ENCODE measurements at regions not wholly inside any gene's neighbourhood (a gene's known extent, or its start where the extent isn't known, plus 50 kb on each side); places are given as distances from the start of the nearest gene placed in this dataset.

GRCh38 chr10:105844676-105845570 lies 1203.8 kb downstream of the SORCS3 start:
- Histone ChIP-seq H3K4me3 (ENCODE audit: low read depth, low read length) (no peak overlapping the region), H3K27me3 (ENCODE audit: control insufficient read depth, insufficient read depth, low read length) (no peaks in the 10 kb centered on the region), H3K36me3 (ENCODE audit: control insufficient read depth, insufficient read depth, low read length) (no peaks in the 10 kb centered on the region)
- no peak for DNase-seq (ENCODE audit: low read depth)
- no peak for TF ChIP-seq CTCF (IDR thresholded peaks at IDR 0.05; ENCODE audit: insufficient read depth, low read length, poor library complexity, severe bottlenecking)

GRCh38 chr10:105844241-105844640 lies 1203.2 kb downstream of the SORCS3 start:
- DNase-seq (ENCODE audit: low read depth): no peak
- Histone ChIP-seq H3K4me3 (ENCODE audit: low read depth, low read length) (no peak overlapping the region), H3K27me3 (ENCODE audit: control insufficient read depth, insufficient read depth, low read length) (no peaks in the 10 kb centered on the region), H3K36me3 (ENCODE audit: control insufficient read depth, insufficient read depth, low read length) (no peaks in the 10 kb centered on the region)
- no peak for TF ChIP-seq CTCF (IDR thresholded peaks at IDR 0.05; ENCODE audit: insufficient read depth, low read length, poor library complexity, severe bottlenecking)

- Histone ChIP-seq H3K27me3 (ENCODE audit: control insufficient read depth, insufficient read depth, low read length) (no peaks in the 10 kb centered on the region), H3K36me3 (ENCODE audit: control insufficient read depth, insufficient read depth, low read length) (no peaks in the 10 kb centered on the region), H3K4me3 (ENCODE audit: low read depth, low read length) (no peak overlapping the region)
- no peak for DNase-seq (ENCODE audit: low read depth)
- no peak for TF ChIP-seq CTCF (IDR thresholded peaks at IDR 0.05; ENCODE audit: insufficient read depth, low read length, poor library complexity, severe bottlenecking)
Measured at GRCh38 chr10:105843786-105844185, 1202.7 kb downstream of the SORCS3 start.

GRCh38 chr10:105840288-105840770 lies 1199.2 kb downstream of the SORCS3 start:
- Histone ChIP-seq H3K4me3 (ENCODE audit: low read depth, low read length) (no peak overlapping the region), H3K27me3 (ENCODE audit: control insufficient read depth, insufficient read depth, low read length) (no peaks in the 10 kb centered on the region), H3K36me3 (ENCODE audit: control insufficient read depth, insufficient read depth, low read length) (no peaks in the 10 kb centered on the region)
- TF ChIP-seq CTCF (IDR thresholded peaks at IDR 0.05; ENCODE audit: insufficient read depth, low read length, poor library complexity, severe bottlenecking): no peak
- no peak for DNase-seq (ENCODE audit: low read depth)

GRCh38 chr10:105838392-105838791 lies 1197.3 kb downstream of the SORCS3 start:
- Histone ChIP-seq H3K36me3 (ENCODE audit: control insufficient read depth, insufficient read depth, low read length) (no peaks in the 10 kb centered on the region), H3K4me3 (ENCODE audit: low read depth, low read length) (no peak overlapping the region), H3K27me3 (ENCODE audit: control insufficient read depth, insufficient read depth, low read length) (no peaks in the 10 kb centered on the region)
- DNase-seq (ENCODE audit: low read depth): no peak
- TF ChIP-seq CTCF (IDR thresholded peaks at IDR 0.05; ENCODE audit: insufficient read depth, low read length, poor library complexity, severe bottlenecking): no peak
